Stomach (tissue), 8 donors: ENCODE measurements at regions not wholly inside any gene's neighbourhood (a gene's known extent, or its start where the extent isn't known, plus 50 kb on each side); places are given as distances from the start of the nearest gene placed in this dataset.

Experiments used
- DNase-seq, 2 donors: peaks; one replicate each; pipeline versions ENCODE4 v3.0.0 to v3.0.0-alpha.2; 2013 to 2019
- H3K27ac ChIP-seq, 5 donors: fragments of 200-600 bp in 4 of 5; sonication (generic) in 4 of 5; one replicate each; pipeline ENCODE4 v1.5.1; 2013 to 2019; ENCODE audit warnings: mild to moderate bottlenecking in 1 of 5, moderate library complexity in 1 of 5
- H3K27me3 ChIP-seq, 3 donors: fragments of 200-600 bp; sonication (generic); one replicate each; pipeline ENCODE4 v1.5.1; 2017 to 2019; ENCODE audit warnings: mixed run types in 1 of 3
- H3K36me3 ChIP-seq, 4 donors: fragments of 200-600 bp; sonication (generic); 1 replicate in 3 of 4; 2 replicates in 1 of 4; pipeline ENCODE4 v1.5.1; 2016 to 2019
- H3K4me1 ChIP-seq, 4 donors: fragments of 200-600 bp; sonication (generic); one replicate each; pipeline ENCODE4 v1.5.1; 2016 to 2019
- H3K4me3 ChIP-seq, 4 donors: fragments of 200-600 bp; sonication (generic) in 3 of 4; one replicate each; pipeline ENCODE4 v1.5.1; 2016 to 2019; ENCODE audit warnings: mild to moderate bottlenecking in 1 of 4
- H3K9me3 ChIP-seq, 4 donors: fragments of 200-600 bp; sonication (generic); one replicate each; pipeline ENCODE4 v1.5.1; 2016 to 2019
- CTCF ChIP-seq, 7 experiments: fragments of 450-650 bp in 4 of 7; fragments of 200-600 bp in 3 of 7; sonication (generic) in 3 of 7; IDR thresholded peaks; one replicate each; pipeline ENCODE4 v1.5.1; 2016 to 2019; ENCODE audit warnings: antibody characterized with exemption in 7 of 7, control low read depth in 2 of 7, mild to moderate bottlenecking in 1 of 7
- EP300 ChIP-seq: sonication (generic); formaldehyde crosslinking; IDR thresholded peaks from one replicate; pipeline ENCODE4 v1.6.1; 2017; ENCODE audit warnings: antibody characterized with exemption
- POLR2A ChIP-seq, 4 donors: fragments of 450-650 bp; IDR thresholded peaks; one replicate each; pipeline ENCODE4 v1.6.1; 2016; ENCODE audit warnings: antibody characterized with exemption in 4 of 4, control low read depth in 2 of 4, mild to moderate bottlenecking in 1 of 4, moderate library complexity in 1 of 4
- POLR2AphosphoS5 ChIP-seq, 3 donors: sonication (generic); formaldehyde crosslinking; IDR thresholded peaks; one replicate each; pipeline ENCODE4 v1.6.1; 2016; ENCODE audit warnings: antibody characterized with exemption in 3 of 3
- WGBS, 5 donors: extraction: QIAGEN DNeasy Blood & Tissue Kit in 3 of 5; methylation state at CpG; one replicate each; pipeline versions ENCODE4 v1.1.5 to v1.1.7; 2013 to 2018; 5-methylcytosine and 5-hydroxymethylcytosine counted together
- intact Hi-C: fragments of 100-400 bp; cut with DNase I; formaldehyde crosslinking; loops from one replicate; pipeline ENCODE4 v1.15.1; 2023; ENCODE audit warnings: low total_unique reads
- donor health status: healthy with polysubstance abuse.
- donor health status: Bipolar disorder and iron deficiency.
- donor health status: healthy.

GRCh38 chr13:73602295-73602694 is 531.9 kb downstream of the KLF12 start:
- no peak overlapping the region for H3K27ac ChIP-seq
- TF ChIP-seq POLR2AphosphoS5 (IDR thresholded peaks at IDR 0.05) (no peak), POLR2A (IDR thresholded peaks at IDR 0.05) (no peak), EP300 (no peak)
- intact Hi-C loops: no loop called here
- H3K27me3 ChIP-seq: no peaks in the 10 kb centered on the region
- DNase-seq: peak in 1 of 2 donors; percentile 26
- H3K9me3 ChIP-seq: peaks cover 0 to 7% (median 0%) of the 10 kb centered on the region in 4 donors
- H3K4me1 ChIP-seq: peaks cover 0 to 1% (median 0%) of the 10 kb centered on the region in 4 donors
- 61 to 76% (median 68%) methylated on average over 5 of the region's 5 CpGs for WGBS, 5 donors
- H3K4me3 ChIP-seq: no peak overlapping the region
- no peaks in the 10 kb centered on the region for H3K36me3 ChIP-seq

- intact Hi-C loops: no loop called here
- no peak for DNase-seq
- no peak overlapping the region for H3K27ac ChIP-seq
- H3K4me1 ChIP-seq: no peaks in the 10 kb centered on the region
- peaks cover 0 to 7% (median 0%) of the 10 kb centered on the region in 4 donors for H3K9me3 ChIP-seq
- H3K4me3 ChIP-seq: no peak overlapping the region
- TF ChIP-seq CTCF (IDR thresholded peaks at IDR 0.05) (no peak), POLR2A (IDR thresholded peaks at IDR 0.05) (no peak), POLR2AphosphoS5 (IDR thresholded peaks at IDR 0.05) (no peak), EP300 (no peak)
- 86 to 97% (median 93%) methylated on average over 1 of the region's 1 CpG for WGBS, 5 donors
- H3K27me3 ChIP-seq: no peaks in the 10 kb centered on the region
- H3K36me3 ChIP-seq: no peaks in the 10 kb centered on the region
These were observed 532.5 kb downstream of the KLF12 start for GRCh38 chr13:73601708-73602107.

- Histone ChIP-seq H3K4me1 (no peaks in the 10 kb centered on the region), H3K9me3 (peaks cover 0 to 7% (median 0%) of the 10 kb centered on the region in 4 donors), H3K36me3 (no peaks in the 10 kb centered on the region), H3K4me3 (no peak overlapping the region), H3K27ac (no peak overlapping the region), H3K27me3 (no peaks in the 10 kb centered on the region)
- DNase-seq: no peak
- WGBS, 5 donors: 67 to 82% (median 75%) methylated on average over 9 of the region's 9 CpGs
- intact Hi-C loops: no loop called here
- TF ChIP-seq POLR2A (IDR thresholded peaks at IDR 0.05) (no peak), EP300 (no peak), CTCF (IDR thresholded peaks at IDR 0.05) (no peak), POLR2AphosphoS5 (IDR thresholded peaks at IDR 0.05) (no peak)
These were observed 534.7 kb downstream of the KLF12 start for GRCh38 chr13:73599232-73600128.

- 57 to 65% (median 62%) methylated on average over 3 of the region's 3 CpGs for WGBS, 5 donors
- Histone ChIP-seq H3K27ac (no peak overlapping the region), H3K4me1 (no peaks in the 10 kb centered on the region), H3K9me3 (no peaks in the 10 kb centered on the region), H3K36me3 (no peaks in the 10 kb centered on the region), H3K27me3 (no peaks in the 10 kb centered on the region), H3K4me3 (no peak overlapping the region)
- intact Hi-C loops: no loop called here
- DNase-seq: no peak
- TF ChIP-seq POLR2AphosphoS5 (IDR thresholded peaks at IDR 0.05) (peak in 1 of 3 donors; percentile 5), CTCF (IDR thresholded peaks at IDR 0.05) (no peak), POLR2A (IDR thresholded peaks at IDR 0.05) (no peak), EP300 (no peak)
These were observed 536.0 kb downstream of the KLF12 start for GRCh38 chr13:73598020-73598712.
